Central memory CD4-positive, alpha-beta T cell (primary cell): ENCODE measurements at regions not wholly inside any gene's neighbourhood (a gene's known extent, or its start where the extent isn't known, plus 50 kb on each side); places are given as distances from the start of the nearest gene placed in this dataset.

Source experiments
- DNase-seq: peaks from one replicate; pipeline ENCODE4 v3.0.0; 2022

- no peak for DNase-seq
Measured at GRCh38 chr4:18294021-18294420, 272.5 kb upstream of the LCORL start.

GRCh38 chr4:18292411-18292810, 270.9 kb upstream of the LCORL start:
- no peak for DNase-seq

GRCh38 chr4:18291981-18292380, 270.4 kb upstream of the LCORL start:
- no peak for DNase-seq

- DNase-seq: no peak
Measured at GRCh38 chr4:18291256-18291655, 269.7 kb upstream of the LCORL start.

GRCh38 chr4:18285357-18285756, 263.8 kb upstream of the LCORL start:
- DNase-seq: no peak

- DNase-seq: no peak
Measured at GRCh38 chr4:18278244-18278643, 256.7 kb upstream of the LCORL start.

- DNase-seq: no peak
Measured at GRCh38 chr4:18262832-18263231, 241.3 kb upstream of the LCORL start.

GRCh38 chr4:18252052-18252451, 230.5 kb upstream of the LCORL start:
- no peak for DNase-seq

GRCh38 chr4:18250564-18250963, 229.0 kb upstream of the LCORL start:
- no peak for DNase-seq

- no peak for DNase-seq
Measured at GRCh38 chr4:18248611-18249010, 227.1 kb upstream of the LCORL start.

- DNase-seq: no peak
Measured at GRCh38 chr4:18247189-18247588, 225.6 kb upstream of the LCORL start.

GRCh38 chr4:18242919-18243693, 221.6 kb upstream of the LCORL start:
- DNase-seq: no peak

- no peak for DNase-seq
Measured at GRCh38 chr4:18241727-18242126, 220.2 kb upstream of the LCORL start.

- DNase-seq: no peak
Measured at GRCh38 chr4:18234108-18234507, 212.6 kb upstream of the LCORL start.

- no peak for DNase-seq
Measured at GRCh38 chr4:18231726-18232125, 210.2 kb upstream of the LCORL start.

- no peak for DNase-seq
Measured at GRCh38 chr4:18227880-18228279, 206.3 kb upstream of the LCORL start.

GRCh38 chr4:18214411-18215055, 193.0 kb upstream of the LCORL start:
- no peak for DNase-seq

- DNase-seq: no peak
Measured at GRCh38 chr4:18213576-18214198, 192.1 kb upstream of the LCORL start.

GRCh38 chr4:18209448-18209847, 187.9 kb upstream of the LCORL start:
- no peak for DNase-seq

GRCh38 chr4:18203966-18204365, 182.4 kb upstream of the LCORL start:
- no peak for DNase-seq

- no peak for DNase-seq
Measured at GRCh38 chr4:18202486-18202885, 180.9 kb upstream of the LCORL start.

- no peak for DNase-seq
Measured at GRCh38 chr4:18201885-18202284, 180.3 kb upstream of the LCORL start.

GRCh38 chr4:18198653-18199052, 177.1 kb upstream of the LCORL start:
- no peak for DNase-seq

GRCh38 chr4:18197467-18197866, 175.9 kb upstream of the LCORL start:
- no peak for DNase-seq
